Keratinocyte (primary cell): ENCODE measurements at regions not wholly inside any gene's neighbourhood (a gene's known extent, or its start where the extent isn't known, plus 50 kb on each side); places are given as distances from the start of the nearest gene placed in this dataset.

ENCODE experiments used
- DNase-seq: peaks from one replicate; pipeline ENCODE4 v3.0.0-alpha.2; 2011; ENCODE audit warnings: low read depth, missing footprints, low spot score
- FAIRE-seq: peaks from 2 replicates; lab custom pipeline; 2011; peaks lifted over from hg19 to GRCh38; lab: Jason Lieb, UNC
- H2AFZ ChIP-seq: 2 replicates; pipeline ENCODE4 v1.6.0; 2012; ENCODE audit warnings: low read length, control low read depth, inconsistent platforms; ENCODE audit not compliant: control insufficient read depth
- H3K27ac ChIP-seq: 2 replicates; pipeline ENCODE4 v1.5.1; 2011; ENCODE audit warnings: low read length; ENCODE audit not compliant: control insufficient read depth, insufficient read depth
- H3K27me3 ChIP-seq: 3 replicates; pipeline ENCODE4 v1.6.0; 2011; ENCODE audit warnings: low read length; ENCODE audit not compliant: control insufficient read depth, insufficient read depth; ENCODE audit errors: extremely low read depth
- H3K36me3 ChIP-seq, 2 experiments: 2 replicates in 1 of 2; 3 replicates in 1 of 2; pipeline ENCODE4 v1.5.1; 2011; ENCODE audit warnings: low read length in 2 of 2, mild to moderate bottlenecking in 1 of 2; ENCODE audit not compliant: control insufficient read depth in 2 of 2, insufficient read depth in 2 of 2; ENCODE audit errors: extremely low read depth in 1 of 2
- H3K4me1 ChIP-seq: 3 replicates; pipeline ENCODE4 v1.5.1; 2011; ENCODE audit warnings: low read length; ENCODE audit not compliant: control insufficient read depth, insufficient read depth; ENCODE audit errors: extremely low read depth
- H3K4me2 ChIP-seq: 3 replicates; pipeline ENCODE4 v1.6.0; 2011; ENCODE audit warnings: low read depth, low read length; ENCODE audit not compliant: control insufficient read depth, insufficient read depth; ENCODE audit errors: extremely low read depth
- H3K4me3 ChIP-seq, 3 experiments: fragments of 200-600 bp in 1 of 3; sonication (generic) in 1 of 3; 2 replicates in 2 of 3; 3 replicates in 1 of 3; pipeline ENCODE4 v1.5.1; 2011 to 2016; ENCODE audit warnings: low read length in 3 of 3, mild to moderate bottlenecking in 3 of 3, control low read depth in 2 of 3, inconsistent platforms in 1 of 3, low read depth in 1 of 3, mixed read lengths in 1 of 3, mixed run types in 1 of 3, moderate library complexity in 1 of 3; ENCODE audit not compliant: control insufficient read depth in 2 of 3, insufficient read depth in 2 of 3; ENCODE audit errors: extremely low read depth in 1 of 3
- H3K79me2 ChIP-seq: 2 replicates; pipeline ENCODE4 v1.6.0; 2012; ENCODE audit warnings: low read length; ENCODE audit not compliant: control insufficient read depth, insufficient read depth
- H3K9ac ChIP-seq: 3 replicates; pipeline ENCODE4 v1.6.0; 2011; ENCODE audit warnings: low read length; ENCODE audit not compliant: control insufficient read depth, insufficient read depth; ENCODE audit errors: extremely low read depth
- H3K9me1 ChIP-seq: 3 replicates; pipeline ENCODE4 v1.6.0; 2011; ENCODE audit warnings: low read length; ENCODE audit not compliant: control insufficient read depth, insufficient read depth; ENCODE audit errors: extremely low read depth
- H3K9me3 ChIP-seq: 2 replicates; pipeline ENCODE4 v1.5.1; 2012; ENCODE audit warnings: low read depth, low read length; ENCODE audit not compliant: control insufficient read depth
- H4K20me1 ChIP-seq: 3 replicates; pipeline ENCODE4 v1.6.0; 2011; ENCODE audit warnings: low read length; ENCODE audit not compliant: control insufficient read depth, insufficient read depth; ENCODE audit errors: extremely low read depth
- EZH2 ChIP-seq: IDR thresholded peaks from one replicate; pipeline ENCODE4 v1.6.1; 2012; ENCODE audit warnings: inconsistent platforms, mild to moderate bottlenecking, low read length, moderate library complexity
- dilution Hi-C: fragments of 300-500 bp; cut with MboI; formaldehyde crosslinking; loops from one replicate; pipeline ENCODE4 v1.7.0; 2020; ENCODE audit warnings: low sequenced_read_pairs; ENCODE audit not compliant: extremely low pct_ligation_motif_present
- TF ChIP-seq, protein P1 (sequence below), 3 experiments: IDR thresholded peaks in 1 of 3; conservative IDR thresholded peaks in 1 of 3; optimal IDR thresholded peaks in 1 of 3; 2 replicates in 2 of 3; 3 replicates in 1 of 3; pipeline versions ENCODE3 to v1.5.1; 2011; ENCODE audit warnings: low read length in 3 of 3, mild to moderate bottlenecking in 3 of 3, moderate library complexity in 2 of 3, control low read depth in 1 of 3, inconsistent platforms in 1 of 3; ENCODE audit not compliant: insufficient read depth in 2 of 3; ENCODE audit errors: extremely low read depth in 1 of 3

- DNase-seq (no peak), FAIRE-seq (no peak)
- H3K79me2 ChIP-seq: no peaks in the 10 kb centered on the region
- no peak overlapping the region for H3K4me2 ChIP-seq
- no peaks in the 10 kb centered on the region for H3K36me3 ChIP-seq
- H3K4me1 ChIP-seq: no peaks in the 10 kb centered on the region
- H3K27ac ChIP-seq: no peak overlapping the region
- TF ChIP-seq EZH2: no peak
- peaks cover 21% of the 10 kb centered on the region for H3K9me3 ChIP-seq
- no peak overlapping the region for H3K4me3 ChIP-seq
- H3K9me1 ChIP-seq: no peaks in the 10 kb centered on the region
- dilution Hi-C loops: no loop called here
- no peak overlapping the region for H2AFZ ChIP-seq
- no peaks in the 10 kb centered on the region for H4K20me1 ChIP-seq
- H3K9ac ChIP-seq: no peak overlapping the region
- no peaks in the 10 kb centered on the region for H3K27me3 ChIP-seq
Measured at GRCh38 chr22:48522271-48522670, 1305.4 kb downstream of the BRD1 start.

- peaks cover 25% of the 10 kb centered on the region for H3K9me3 ChIP-seq
- no peak for DNase-seq
- no peak overlapping the region for H3K4me2 ChIP-seq
- no peak overlapping the region for H3K4me3 ChIP-seq
- no peak overlapping the region for H2AFZ ChIP-seq
- H3K9me1 ChIP-seq: no peaks in the 10 kb centered on the region
- H4K20me1 ChIP-seq: no peaks in the 10 kb centered on the region
- TF ChIP-seq, protein P1, sequence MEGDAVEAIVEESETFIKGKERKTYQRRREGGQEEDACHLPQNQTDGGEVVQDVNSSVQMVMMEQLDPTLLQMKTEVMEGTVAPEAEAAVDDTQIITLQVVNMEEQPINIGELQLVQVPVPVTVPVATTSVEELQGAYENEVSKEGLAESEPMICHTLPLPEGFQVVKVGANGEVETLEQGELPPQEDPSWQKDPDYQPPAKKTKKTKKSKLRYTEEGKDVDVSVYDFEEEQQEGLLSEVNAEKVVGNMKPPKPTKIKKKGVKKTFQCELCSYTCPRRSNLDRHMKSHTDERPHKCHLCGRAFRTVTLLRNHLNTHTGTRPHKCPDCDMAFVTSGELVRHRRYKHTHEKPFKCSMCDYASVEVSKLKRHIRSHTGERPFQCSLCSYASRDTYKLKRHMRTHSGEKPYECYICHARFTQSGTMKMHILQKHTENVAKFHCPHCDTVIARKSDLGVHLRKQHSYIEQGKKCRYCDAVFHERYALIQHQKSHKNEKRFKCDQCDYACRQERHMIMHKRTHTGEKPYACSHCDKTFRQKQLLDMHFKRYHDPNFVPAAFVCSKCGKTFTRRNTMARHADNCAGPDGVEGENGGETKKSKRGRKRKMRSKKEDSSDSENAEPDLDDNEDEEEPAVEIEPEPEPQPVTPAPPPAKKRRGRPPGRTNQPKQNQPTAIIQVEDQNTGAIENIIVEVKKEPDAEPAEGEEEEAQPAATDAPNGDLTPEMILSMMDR (optimal IDR thresholded peaks at IDR 0.05 in 1 of 3, IDR thresholded peaks at IDR 0.05 in 1 of 3, conservative IDR thresholded peaks at IDR 0.05 in 1 of 3; ENCODE audit: extremely low read depth in 1 of 3, insufficient read depth in 2 of 3, low read length in 3 of 3): no peak
- TF ChIP-seq EZH2: no peak
- no peaks in the 10 kb centered on the region for H3K79me2 ChIP-seq
- no peak overlapping the region for H3K27ac ChIP-seq
- no peaks in the 10 kb centered on the region for H3K4me1 ChIP-seq
- H3K36me3 ChIP-seq: no peaks in the 10 kb centered on the region
- FAIRE-seq: no peak
- H3K27me3 ChIP-seq: no peaks in the 10 kb centered on the region
- dilution Hi-C loops: no loop called here
- H3K9ac ChIP-seq: no peak overlapping the region
Measured at GRCh38 chr22:48520884-48521588, 1306.6 kb downstream of the BRD1 start.

GRCh38 chr22:48520207-48520606 lies 1307.5 kb downstream of the BRD1 start:
- Histone ChIP-seq H3K9me1 (no peaks in the 10 kb centered on the region), H3K36me3 (no peaks in the 10 kb centered on the region), H4K20me1 (no peaks in the 10 kb centered on the region), H3K4me3 (no peak overlapping the region), H2AFZ (no peak overlapping the region), H3K4me2 (no peak overlapping the region), H3K27ac (no peak overlapping the region), H3K9me3 (peaks cover 19% of the 10 kb centered on the region), H3K9ac (no peak overlapping the region), H3K27me3 (no peaks in the 10 kb centered on the region), H3K79me2 (no peaks in the 10 kb centered on the region), H3K4me1 (no peaks in the 10 kb centered on the region)
- FAIRE-seq (no peak), DNase-seq (no peak)
- dilution Hi-C loops: no loop called here
- no peak for TF ChIP-seq EZH2
- TF ChIP-seq, protein P1 (optimal IDR thresholded peaks at IDR 0.05 in 1 of 3, IDR thresholded peaks at IDR 0.05 in 1 of 3, conservative IDR thresholded peaks at IDR 0.05 in 1 of 3; ENCODE audit: extremely low read depth in 1 of 3, insufficient read depth in 2 of 3, low read length in 3 of 3): no peak
